Lower lobe of right lung (tissue), 2 donors: ENCODE measurements at regions not wholly inside any gene's neighbourhood (a gene's known extent, or its start where the extent isn't known, plus 50 kb on each side); places are given as distances from the start of the nearest gene placed in this dataset.

Source experiments
- ATAC-seq, 2 donors: fragments of 200-7000 bp; cut with Tn5 transposase; one replicate each; pipeline ENCODE4 v1.9.1; 2020 to 2022; ENCODE audit warnings: mild to moderate bottlenecking in 2 of 2, moderate library complexity in 2 of 2
- DNase-seq: peaks from one replicate; pipeline ENCODE4 v3.0.0-alpha.2; 2020
- H3K27ac ChIP-seq: fragments of 200-600 bp; one replicate; pipeline ENCODE4 v1.8.0; 2022
- H3K27me3 ChIP-seq: fragments of 200-600 bp; one replicate; pipeline ENCODE4 v1.8.0; 2022; ENCODE audit warnings: low read depth
- H3K36me3 ChIP-seq: fragments of 200-600 bp; one replicate; pipeline ENCODE4 v1.8.0; 2022; ENCODE audit warnings: mild to moderate bottlenecking
- H3K4me1 ChIP-seq: fragments of 200-600 bp; one replicate; pipeline ENCODE4 v1.8.0; 2022
- H3K4me3 ChIP-seq: fragments of 200-600 bp; one replicate; pipeline ENCODE4 v1.8.0; 2022; ENCODE audit warnings: mild to moderate bottlenecking
- H3K9me3 ChIP-seq: fragments of 200-600 bp; one replicate; pipeline ENCODE4 v1.8.0; 2022
- intact Hi-C: fragments of 100-400 bp; cut with DNase I; formaldehyde crosslinking; loops from one replicate; pipeline ENCODE4 v1.11.0; 2022
- TF ChIP-seq, protein P1 (sequence below): fragments of 200-600 bp; IDR thresholded peaks from one replicate; pipeline ENCODE4 v1.8.0; 2022; ENCODE audit warnings: antibody characterized with exemption, mild to moderate bottlenecking
- donor health status: DM: no; HTN: yes; CAD: no; lungs with severe emphysema.

DNA sequence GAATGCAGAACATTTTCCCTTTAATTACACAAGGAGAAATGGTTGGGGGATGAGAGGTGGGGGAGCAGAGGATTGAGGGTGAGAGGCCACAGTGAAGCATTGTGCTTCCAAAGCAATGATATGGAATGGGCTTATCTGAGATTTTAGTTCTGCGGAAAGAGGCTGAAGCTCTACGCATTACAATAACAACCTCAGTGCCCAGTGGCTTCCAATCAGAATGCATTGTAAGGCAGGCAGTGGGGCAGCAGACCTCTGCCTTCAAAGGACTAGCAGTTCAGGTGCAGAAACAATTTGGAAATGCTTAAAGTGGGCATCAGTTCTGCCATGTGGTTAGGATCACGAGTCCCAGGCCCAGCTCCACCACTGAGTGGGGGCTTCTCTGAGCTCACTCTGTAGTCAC, 251.0 kb upstream of the ZMIZ1 start:
- intact Hi-C loops: no loop called here
- H3K27ac ChIP-seq: no peak overlapping the region
- TF ChIP-seq, protein P1, sequence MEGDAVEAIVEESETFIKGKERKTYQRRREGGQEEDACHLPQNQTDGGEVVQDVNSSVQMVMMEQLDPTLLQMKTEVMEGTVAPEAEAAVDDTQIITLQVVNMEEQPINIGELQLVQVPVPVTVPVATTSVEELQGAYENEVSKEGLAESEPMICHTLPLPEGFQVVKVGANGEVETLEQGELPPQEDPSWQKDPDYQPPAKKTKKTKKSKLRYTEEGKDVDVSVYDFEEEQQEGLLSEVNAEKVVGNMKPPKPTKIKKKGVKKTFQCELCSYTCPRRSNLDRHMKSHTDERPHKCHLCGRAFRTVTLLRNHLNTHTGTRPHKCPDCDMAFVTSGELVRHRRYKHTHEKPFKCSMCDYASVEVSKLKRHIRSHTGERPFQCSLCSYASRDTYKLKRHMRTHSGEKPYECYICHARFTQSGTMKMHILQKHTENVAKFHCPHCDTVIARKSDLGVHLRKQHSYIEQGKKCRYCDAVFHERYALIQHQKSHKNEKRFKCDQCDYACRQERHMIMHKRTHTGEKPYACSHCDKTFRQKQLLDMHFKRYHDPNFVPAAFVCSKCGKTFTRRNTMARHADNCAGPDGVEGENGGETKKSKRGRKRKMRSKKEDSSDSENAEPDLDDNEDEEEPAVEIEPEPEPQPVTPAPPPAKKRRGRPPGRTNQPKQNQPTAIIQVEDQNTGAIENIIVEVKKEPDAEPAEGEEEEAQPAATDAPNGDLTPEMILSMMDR: no peak

DNA sequence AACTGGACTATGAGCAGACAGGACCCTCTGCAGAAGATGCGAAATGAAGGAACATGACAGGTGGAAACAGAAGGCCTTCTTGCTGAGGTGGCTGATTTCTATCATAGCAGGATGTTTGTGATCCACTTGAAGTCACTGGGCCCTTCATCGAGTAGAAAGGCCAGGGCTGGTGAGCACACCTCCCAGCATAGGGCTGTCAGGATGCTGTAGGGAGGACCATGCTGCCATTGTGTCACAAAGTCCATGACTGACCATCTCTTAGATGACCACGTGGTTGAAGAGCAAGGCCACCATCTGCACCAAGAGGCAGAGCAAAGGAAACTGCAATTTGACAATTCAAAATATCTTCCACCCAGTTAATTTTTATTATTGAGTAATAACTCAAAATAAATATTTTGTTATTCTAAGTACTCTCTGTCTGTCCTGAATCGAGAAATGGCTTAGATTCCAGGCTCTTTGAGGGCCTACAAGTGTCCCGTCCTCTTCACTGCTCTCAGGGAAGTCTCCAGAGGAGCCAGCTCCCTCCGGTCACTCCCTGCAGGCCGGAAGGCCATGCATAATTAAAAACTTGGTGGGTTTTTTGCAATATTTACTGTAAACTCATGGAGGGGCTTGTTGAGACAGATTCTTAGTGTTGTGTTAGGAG, 249.3 kb upstream of the ZMIZ1 start:
- peak; percentile 58 to 72 for ATAC-seq
- no peak overlapping the region for H3K4me3 ChIP-seq
- H3K36me3 ChIP-seq: no peaks in the 10 kb centered on the region
- H3K9me3 ChIP-seq: no peaks in the 10 kb centered on the region
- no peaks in the 10 kb centered on the region for H3K27me3 ChIP-seq
- H3K4me1 ChIP-seq: peaks cover 19% of the 10 kb centered on the region
- DNase-seq: no peak
- TF ChIP-seq, protein P1: no peak
- intact Hi-C loops: no loop called here
- peak overlapping the region; percentile 18 for H3K27ac ChIP-seq

More for the DNA sequence above, 251.0 kb upstream of the ZMIZ1 start:
- Histone ChIP-seq H3K36me3 (no peaks in the 10 kb centered on the region), H3K27me3 (no peaks in the 10 kb centered on the region), H3K4me1 (peaks cover 25% of the 10 kb centered on the region), H3K9me3 (no peaks in the 10 kb centered on the region), H3K4me3 (no peak overlapping the region)
- ATAC-seq (no peak), DNase-seq (no peak)

GRCh38 chr10:78820007-78820362, 248.8 kb upstream of the ZMIZ1 start:
- TF ChIP-seq, protein P1: no peak

DNA sequence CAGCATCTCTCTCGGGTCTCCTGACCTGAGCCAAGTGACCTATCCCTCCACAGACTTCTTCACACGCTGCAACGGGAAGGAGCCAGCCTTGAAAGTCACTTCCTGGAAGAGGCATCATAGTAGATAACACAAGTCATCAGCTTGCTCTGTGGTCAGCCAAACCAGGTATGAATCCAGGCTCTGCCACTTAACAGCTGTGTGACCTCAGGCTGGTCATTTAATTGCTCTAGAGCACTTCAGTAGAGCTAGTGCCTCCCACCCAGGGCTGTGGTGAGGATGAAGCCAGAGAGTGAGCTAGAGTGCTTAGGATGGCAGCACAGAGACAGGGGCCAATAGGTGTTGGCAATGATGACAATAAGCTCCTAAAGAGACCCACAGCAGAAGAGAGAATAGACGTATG, 247.7 kb upstream of the ZMIZ1 start:
- TF ChIP-seq, protein P1: no peak
- Histone ChIP-seq H3K9me3 (no peaks in the 10 kb centered on the region), H3K4me3 (no peak overlapping the region), H3K36me3 (no peaks in the 10 kb centered on the region), H3K27me3 (no peaks in the 10 kb centered on the region), H3K4me1 (peaks cover 19% of the 10 kb centered on the region), H3K27ac (no peak overlapping the region)
- no peak for ATAC-seq
- intact Hi-C loops: no loop called here
- DNase-seq: no peak

More at GRCh38 chr10:78820007-78820362, 248.8 kb upstream of the ZMIZ1 start:
- Histone ChIP-seq H3K4me3 (no peak overlapping the region), H3K4me1 (peaks cover 19% of the 10 kb centered on the region), H3K27me3 (no peaks in the 10 kb centered on the region), H3K9me3 (no peaks in the 10 kb centered on the region), H3K27ac (peak overlapping the region; percentile 0), H3K36me3 (no peaks in the 10 kb centered on the region)
- no peak for DNase-seq
- intact Hi-C loops: no loop called here
- peak; percentile 10 to 18 for ATAC-seq

DNA sequence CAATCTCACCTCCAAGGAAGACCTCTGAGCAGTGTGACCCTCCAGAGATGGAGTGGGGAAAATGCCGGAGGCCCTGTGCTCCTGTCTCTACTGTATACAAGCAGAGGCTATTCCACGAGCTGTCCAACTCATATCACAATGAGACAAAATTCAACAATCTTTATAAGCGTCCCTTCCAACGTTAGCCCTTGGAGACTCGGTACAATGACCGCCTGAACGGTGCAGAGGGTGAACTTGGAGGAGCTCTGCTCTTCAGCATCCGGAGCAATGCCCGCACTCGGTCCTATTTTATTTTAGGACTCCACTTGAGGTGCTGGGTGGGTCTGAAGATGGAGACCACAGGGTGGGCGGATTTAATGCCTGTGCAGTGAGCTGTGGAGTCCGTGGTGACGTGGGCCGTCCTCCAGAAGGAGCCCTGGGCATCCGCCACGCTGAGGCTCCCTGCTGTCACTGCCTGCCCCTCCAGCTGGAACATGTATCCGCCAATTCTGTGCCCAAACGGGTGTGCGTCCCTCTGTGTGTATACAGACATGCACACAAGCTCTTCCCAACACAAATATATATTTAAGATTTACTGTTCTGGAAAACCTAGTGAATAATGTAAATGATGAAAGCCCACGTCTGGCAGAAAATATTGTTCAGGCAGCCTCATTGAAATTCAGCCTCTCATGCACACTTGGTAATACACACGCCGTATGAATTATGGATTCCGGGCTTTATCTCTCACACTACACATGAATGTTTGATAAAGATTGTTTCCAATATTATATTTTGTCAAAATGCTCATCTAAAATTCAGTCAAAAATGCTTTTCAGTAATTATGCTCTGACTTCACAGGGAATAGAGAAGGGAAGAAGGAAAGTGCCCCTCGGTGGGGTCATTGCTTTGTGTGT, 239.9 kb upstream of the ZMIZ1 start:
- ATAC-seq (no peak), DNase-seq (no peak)
- H3K9me3 ChIP-seq: peaks cover 2% of the 10 kb centered on the region
- TF ChIP-seq, protein P1: no peak
- intact Hi-C loops: no loop called here
- no peaks in the 10 kb centered on the region for H3K36me3 ChIP-seq
- no peak overlapping the region for H3K27ac ChIP-seq
- H3K27me3 ChIP-seq: no peaks in the 10 kb centered on the region
- H3K4me1 ChIP-seq: no peaks in the 10 kb centered on the region
- H3K4me3 ChIP-seq: no peak overlapping the region
